ENCODE measurements at regions not wholly inside any gene's neighbourhood (a gene's known extent, or its start where the extent isn't known, plus 50 kb on each side); places are given as distances from the start of the nearest gene placed in this dataset.
A peak's percentile ranks its signal among the peaks of the same experiment; 100 is the strongest.

- intact Hi-C loops (cut with micrococcal nuclease; ENCODE audit: unreplicated experiment) = no loop called here
- H3K9me3 Mint-ChIP-seq (ENCODE audit: low read depth, unreplicated experiment) = no peaks in the 10 kb centered on the region
- no peak overlapping the region for H3K4me3 Mint-ChIP-seq (ENCODE audit: low read depth, unreplicated experiment)
- peaks cover 5% of the 10 kb centered on the region for H3K36me3 Mint-ChIP-seq (ENCODE audit: insufficient read depth, unreplicated experiment)
- H3K27ac Mint-ChIP-seq (ENCODE audit: unreplicated experiment) = peak overlapping the region; percentile 70
- no peak for TF ChIP-seq CTCF (IDR thresholded peaks at IDR 0.05; ENCODE audit: unreplicated experiment)
- no peak for DNase-seq
- CTCF ChIA-PET = no interaction called here
- H3K27me3 Mint-ChIP-seq (ENCODE audit: unreplicated experiment) = no peaks in the 10 kb centered on the region
- no TSS peak for BruUV-seq (replicated peaks)
- no peaks in the 10 kb centered on the region for H3K4me1 Mint-ChIP-seq (ENCODE audit: low read depth, unreplicated experiment)
These were observed 53.3 kb downstream of the TANC2 start for GRCh38 chr17:63019138-63019873.

GRCh38 chr17:63022567-63022966, 56.5 kb downstream of the TANC2 start:
- no peak for TF ChIP-seq CTCF (IDR thresholded peaks at IDR 0.05; ENCODE audit: unreplicated experiment)
- no peak overlapping the region for H3K4me3 Mint-ChIP-seq (ENCODE audit: low read depth, unreplicated experiment)
- no peak overlapping the region for H3K27ac Mint-ChIP-seq (ENCODE audit: unreplicated experiment)
- intact Hi-C loops (cut with micrococcal nuclease; ENCODE audit: unreplicated experiment) = no loop called here
- BruUV-seq (replicated peaks) = no TSS peak
- H3K9me3 Mint-ChIP-seq (ENCODE audit: low read depth, unreplicated experiment) = no peaks in the 10 kb centered on the region
- no peaks in the 10 kb centered on the region for H3K36me3 Mint-ChIP-seq (ENCODE audit: insufficient read depth, unreplicated experiment)
- H3K27me3 Mint-ChIP-seq (ENCODE audit: unreplicated experiment) = no peaks in the 10 kb centered on the region
- CTCF ChIA-PET = no interaction called here
- H3K4me1 Mint-ChIP-seq (ENCODE audit: low read depth, unreplicated experiment) = no peaks in the 10 kb centered on the region
- no peak for DNase-seq

- H3K27me3 Mint-ChIP-seq (ENCODE audit: unreplicated experiment) = no peaks in the 10 kb centered on the region
- DNase-seq = no peak
- intact Hi-C loops (cut with micrococcal nuclease; ENCODE audit: unreplicated experiment) = no loop called here
- H3K9me3 Mint-ChIP-seq (ENCODE audit: low read depth, unreplicated experiment) = no peaks in the 10 kb centered on the region
- H3K4me1 Mint-ChIP-seq (ENCODE audit: low read depth, unreplicated experiment) = no peaks in the 10 kb centered on the region
- no peaks in the 10 kb centered on the region for H3K36me3 Mint-ChIP-seq (ENCODE audit: insufficient read depth, unreplicated experiment)
- H3K27ac Mint-ChIP-seq (ENCODE audit: unreplicated experiment) = no peak overlapping the region
- no peak for TF ChIP-seq CTCF (IDR thresholded peaks at IDR 0.05; ENCODE audit: unreplicated experiment)
- no TSS peak for BruUV-seq (replicated peaks)
- no peak overlapping the region for H3K4me3 Mint-ChIP-seq (ENCODE audit: low read depth, unreplicated experiment)
- CTCF ChIA-PET = no interaction called here
These were observed 57.0 kb downstream of the TANC2 start for GRCh38 chr17:63023049-63023448.

DNA sequence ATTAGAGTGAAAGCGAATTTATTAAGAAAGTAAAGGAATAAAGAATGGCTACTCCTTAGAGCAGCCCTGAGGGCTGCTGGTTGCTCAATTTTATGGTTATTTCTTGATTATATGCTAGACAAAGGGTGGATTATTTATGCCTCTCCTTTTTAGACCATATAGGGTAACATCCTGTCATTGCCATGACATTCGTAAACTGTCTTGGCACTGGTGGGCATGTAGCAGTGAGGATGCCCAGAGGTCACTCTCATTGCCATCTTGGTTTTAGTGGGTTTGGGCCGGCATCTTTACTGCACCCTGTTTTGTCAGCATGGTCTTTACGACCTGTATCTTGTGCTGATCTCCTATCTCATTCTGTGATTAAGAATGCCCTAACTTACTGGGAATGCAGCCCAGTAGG, 58.2 kb downstream of the TANC2 start:
- no peak for DNase-seq
- Mint-ChIP-seq H3K4me1 (ENCODE audit: low read depth, unreplicated experiment) (peaks cover under 1% of the 10 kb centered on the region), H3K4me3 (ENCODE audit: low read depth, unreplicated experiment) (no peak overlapping the region), H3K36me3 (ENCODE audit: insufficient read depth, unreplicated experiment) (no peaks in the 10 kb centered on the region), H3K27me3 (ENCODE audit: unreplicated experiment) (no peaks in the 10 kb centered on the region), H3K9me3 (ENCODE audit: low read depth, unreplicated experiment) (no peaks in the 10 kb centered on the region), H3K27ac (ENCODE audit: unreplicated experiment) (no peak overlapping the region)
- CTCF ChIA-PET = no interaction called here
- intact Hi-C loops (cut with micrococcal nuclease; ENCODE audit: unreplicated experiment) = no loop called here
- no peak for TF ChIP-seq CTCF (IDR thresholded peaks at IDR 0.05; ENCODE audit: unreplicated experiment)
- no TSS peak for BruUV-seq (replicated peaks)
